Gastrocnemius medialis (tissue), 4 donors: ENCODE measurements at regions not wholly inside any gene's neighbourhood (a gene's known extent, or its start where the extent isn't known, plus 50 kb on each side); places are given as distances from the start of the nearest gene placed in this dataset.

Experiments used
- ATAC-seq, 2 donors: fragments of 150-250 bp; one replicate each; pipeline ENCODE4 v1.9.1; 2016
- DNase-seq, 2 donors: peaks; one replicate each; pipeline ENCODE4 v3.0.0-alpha.2; 2019
- H3K27ac ChIP-seq, 4 donors: fragments of 200-600 bp; sonication (generic); 1 replicate in 1 of 4; 2 replicates in 3 of 4; pipeline ENCODE4 v1.5.1; 2016 to 2018; ENCODE audit warnings: mild to moderate bottlenecking in 2 of 4, moderate library complexity in 1 of 4
- H3K27me3 ChIP-seq, 3 donors: fragments of 200-600 bp; sonication (generic) in 2 of 3; 1 replicate in 1 of 3; 2 replicates in 2 of 3; pipeline versions ENCODE4 v1.5.1 to v1.6.0; 2016 to 2019; ENCODE audit warnings: mild to moderate bottlenecking in 1 of 3, moderate library complexity in 1 of 3
- H3K36me3 ChIP-seq, 2 donors: fragments of 200-600 bp; sonication (generic) in 1 of 2; one replicate each; pipeline ENCODE4 v1.5.1; 2017 to 2018
- H3K4me1 ChIP-seq, 2 donors: fragments of 200-600 bp; sonication (generic) in 1 of 2; one replicate each; pipeline ENCODE4 v1.5.1; 2016 to 2017; ENCODE audit warnings: mild to moderate bottlenecking in 2 of 2
- H3K4me3 ChIP-seq, 4 donors: fragments of 200-600 bp; sonication (generic) in 3 of 4; 1 replicate in 1 of 4; 2 replicates in 3 of 4; pipeline ENCODE4 v1.5.1; 2016 to 2019; ENCODE audit warnings: mild to moderate bottlenecking in 2 of 4
- H3K9me3 ChIP-seq, 3 donors: fragments of 200-600 bp; sonication (generic) in 2 of 3; 1 replicate in 1 of 3; 2 replicates in 2 of 3; pipeline ENCODE4 v1.5.1; 2016 to 2019
- POLR2A ChIP-seq, 2 donors: fragments of 450-650 bp; IDR thresholded peaks; one replicate each; pipeline ENCODE4 v1.6.1; 2017; ENCODE audit warnings: antibody characterized with exemption in 2 of 2, mild to moderate bottlenecking in 2 of 2, moderate library complexity in 2 of 2
- in situ Hi-C, 4 donors: fragments of 200-750 bp; cut with MboI; loops; one replicate each; pipeline versions ENCODE4 v1.15.0 to v1.8.0; 2017; ENCODE audit warnings: low sequenced_read_pairs in 4 of 4
- intact Hi-C: fragments of 100-400 bp; cut with DNase I; formaldehyde crosslinking; loops from one replicate; pipeline ENCODE4 v1.15.1; 2023; ENCODE audit warnings: low total_unique reads
- TF ChIP-seq, protein P1 (sequence below), 5 experiments: fragments of 450-650 bp in 3 of 5; fragments of 200-600 bp in 2 of 5; sonication (generic) in 2 of 5; IDR thresholded peaks in 4 of 5; conservative IDR thresholded peaks in 1 of 5; 1 replicate in 4 of 5; 2 replicates in 1 of 5; pipeline ENCODE4 v1.5.1; 2016 to 2019; ENCODE audit warnings: antibody characterized with exemption in 5 of 5, mild to moderate bottlenecking in 3 of 5, moderate library complexity in 3 of 5

DNA sequence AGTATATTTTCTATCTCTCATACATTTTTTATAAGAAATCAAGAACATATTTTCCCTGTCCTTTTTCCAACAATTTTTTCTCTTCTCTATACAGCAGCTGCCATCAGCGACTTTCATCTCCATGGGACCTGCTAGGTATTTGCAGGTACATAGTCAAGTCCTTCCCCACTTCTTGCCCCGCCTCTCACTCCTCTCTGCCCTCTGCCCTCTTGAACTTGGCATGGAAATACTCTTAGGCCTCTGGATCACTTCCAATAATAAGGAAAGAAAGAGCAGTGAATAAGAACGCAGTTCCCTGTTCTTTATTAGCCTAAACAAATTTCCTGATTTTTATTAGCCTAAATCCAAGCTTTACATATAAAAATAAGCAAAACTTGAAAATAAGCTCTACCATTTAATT lies 353.1 kb downstream of the SEC23A start:
- no peaks in the 10 kb centered on the region for H3K9me3 ChIP-seq

DNA sequence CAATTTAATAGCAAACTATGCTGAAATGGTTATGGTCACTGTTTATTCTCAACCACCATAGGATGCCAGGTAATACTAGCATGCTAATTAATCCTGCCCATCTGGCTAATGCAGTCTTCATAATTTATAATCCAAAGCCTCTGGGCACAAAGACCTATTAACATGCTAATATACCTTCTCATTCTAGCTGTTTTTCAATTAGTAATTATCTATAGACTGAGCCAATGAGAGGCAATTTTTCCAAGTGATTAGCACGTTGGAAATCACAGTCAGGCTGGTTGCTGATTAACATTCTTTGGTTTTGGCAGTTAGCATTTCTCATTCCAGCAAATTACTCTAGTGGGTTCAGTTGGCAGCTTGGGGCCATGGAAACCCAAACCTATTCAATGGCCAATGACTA lies 357.2 kb downstream of the SEC23A start:
- ATAC-seq (no peak), DNase-seq (no peak)
- TF ChIP-seq, protein P1, sequence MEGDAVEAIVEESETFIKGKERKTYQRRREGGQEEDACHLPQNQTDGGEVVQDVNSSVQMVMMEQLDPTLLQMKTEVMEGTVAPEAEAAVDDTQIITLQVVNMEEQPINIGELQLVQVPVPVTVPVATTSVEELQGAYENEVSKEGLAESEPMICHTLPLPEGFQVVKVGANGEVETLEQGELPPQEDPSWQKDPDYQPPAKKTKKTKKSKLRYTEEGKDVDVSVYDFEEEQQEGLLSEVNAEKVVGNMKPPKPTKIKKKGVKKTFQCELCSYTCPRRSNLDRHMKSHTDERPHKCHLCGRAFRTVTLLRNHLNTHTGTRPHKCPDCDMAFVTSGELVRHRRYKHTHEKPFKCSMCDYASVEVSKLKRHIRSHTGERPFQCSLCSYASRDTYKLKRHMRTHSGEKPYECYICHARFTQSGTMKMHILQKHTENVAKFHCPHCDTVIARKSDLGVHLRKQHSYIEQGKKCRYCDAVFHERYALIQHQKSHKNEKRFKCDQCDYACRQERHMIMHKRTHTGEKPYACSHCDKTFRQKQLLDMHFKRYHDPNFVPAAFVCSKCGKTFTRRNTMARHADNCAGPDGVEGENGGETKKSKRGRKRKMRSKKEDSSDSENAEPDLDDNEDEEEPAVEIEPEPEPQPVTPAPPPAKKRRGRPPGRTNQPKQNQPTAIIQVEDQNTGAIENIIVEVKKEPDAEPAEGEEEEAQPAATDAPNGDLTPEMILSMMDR (IDR thresholded peaks at IDR 0.05 in 4 of 5, conservative IDR thresholded peaks at IDR 0.05 in 1 of 5) = no peak
- TF ChIP-seq POLR2A (IDR thresholded peaks at IDR 0.05) = no peak
- H3K9me3 ChIP-seq = no peaks in the 10 kb centered on the region
- intact Hi-C loops = no loop called here
- no peaks in the 10 kb centered on the region for H3K36me3 ChIP-seq
- H3K27ac ChIP-seq = no peak overlapping the region
- H3K27me3 ChIP-seq = no peaks in the 10 kb centered on the region
- no peak overlapping the region for H3K4me3 ChIP-seq
- H3K4me1 ChIP-seq = no peaks in the 10 kb centered on the region
- in situ Hi-C loops = loop anchor here in 1 of 4 donors (25.0 kb wide), 1 partner anchor 266 kb away; no protein-coding TSS in a partner anchor

More for the DNA sequence above, 353.1 kb downstream of the SEC23A start:
- DNase-seq (no peak), ATAC-seq (no peak)
- Histone ChIP-seq H3K36me3 (no peaks in the 10 kb centered on the region), H3K4me3 (no peak overlapping the region), H3K27ac (no peak overlapping the region), H3K4me1 (no peaks in the 10 kb centered on the region), H3K27me3 (no peaks in the 10 kb centered on the region)
- intact Hi-C loops (no loop called here), in situ Hi-C loops (loop anchor here in 1 of 4 donors (25.0 kb wide), 1 partner anchor 262 kb away; no protein-coding TSS in a partner anchor)
- no peak for TF ChIP-seq POLR2A (IDR thresholded peaks at IDR 0.05)
- TF ChIP-seq, protein P1 (IDR thresholded peaks at IDR 0.05 in 4 of 5, conservative IDR thresholded peaks at IDR 0.05 in 1 of 5) = no peak

DNA sequence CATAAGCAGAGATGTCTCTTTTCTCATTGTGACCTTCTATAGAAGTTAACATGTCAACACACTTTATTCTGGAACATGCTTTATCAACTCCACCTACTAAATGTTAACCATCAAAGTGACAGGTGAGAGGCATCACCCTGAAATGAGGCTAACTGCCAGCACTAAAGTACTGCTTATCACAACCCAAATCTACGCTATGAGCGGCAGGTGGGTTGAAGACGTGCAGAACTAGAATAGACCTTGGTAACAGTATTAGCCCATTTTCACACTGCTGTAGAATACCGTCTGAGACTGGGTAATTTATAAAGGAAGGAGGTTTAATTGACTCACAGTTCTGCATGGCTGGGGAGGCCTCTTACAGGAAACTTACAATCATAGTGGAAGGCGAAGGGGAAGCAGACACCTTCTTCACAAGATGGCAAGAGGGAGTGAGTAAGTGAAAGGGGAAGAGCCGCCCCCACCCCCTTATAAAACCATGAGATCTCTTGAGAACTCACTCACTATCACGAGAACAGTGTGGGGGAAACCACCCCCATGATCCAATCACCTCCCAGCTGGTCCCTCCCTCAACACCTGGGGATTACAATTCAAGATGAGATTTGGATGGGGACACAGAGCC lies 359.0 kb downstream of the SEC23A start:
- no peak for ATAC-seq
- intact Hi-C loops = no loop called here

DNA sequence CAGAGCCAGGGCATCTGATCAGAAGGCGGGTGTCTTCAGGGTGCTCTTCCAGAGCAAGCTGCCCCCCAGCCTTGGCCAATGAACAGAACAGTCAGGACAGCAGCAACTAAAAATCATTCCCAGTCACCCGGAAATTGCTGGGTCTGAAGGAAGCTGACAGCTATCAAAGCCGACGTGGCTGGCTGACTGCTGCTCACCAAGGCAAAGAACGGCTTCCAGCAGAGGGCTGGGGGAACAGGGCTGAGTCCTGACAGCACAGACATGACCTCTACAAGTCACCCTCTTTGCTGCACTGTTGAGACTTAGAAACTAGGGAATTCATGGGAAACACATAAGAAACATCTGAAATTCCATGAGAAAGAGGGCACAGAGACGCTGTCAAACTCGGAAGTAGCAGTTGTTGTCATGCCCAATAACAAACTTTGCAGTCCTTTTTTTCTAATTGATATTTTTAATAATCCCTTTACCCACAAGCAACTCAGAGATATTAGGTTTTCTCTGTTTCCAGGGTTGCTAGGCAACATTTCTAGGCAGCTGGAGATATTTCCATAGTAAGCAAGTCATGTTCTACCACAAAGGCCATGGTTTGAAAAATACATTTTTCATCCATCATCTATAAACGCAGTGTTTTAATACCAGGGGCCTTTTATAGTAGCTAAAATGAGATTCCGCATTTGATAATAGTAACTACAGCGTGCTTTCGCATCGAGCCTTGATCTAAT lies 365.2 kb downstream of the SEC23A start:
- H3K4me1 ChIP-seq = no peaks in the 10 kb centered on the region
- H3K27me3 ChIP-seq = no peaks in the 10 kb centered on the region
- ATAC-seq (no peak), DNase-seq (no peak)
- in situ Hi-C loops = loop anchor here in 1 of 4 donors (25.0 kb wide), 1 partner anchor 274 kb away; no protein-coding TSS in a partner anchor
- intact Hi-C loops = no loop called here
- H3K27ac ChIP-seq = no peak overlapping the region
- H3K36me3 ChIP-seq = no peaks in the 10 kb centered on the region
- H3K9me3 ChIP-seq = no peaks in the 10 kb centered on the region
- no peak overlapping the region for H3K4me3 ChIP-seq
- TF ChIP-seq, protein P1 (IDR thresholded peaks at IDR 0.05 in 4 of 5, conservative IDR thresholded peaks at IDR 0.05 in 1 of 5) = no peak
- no peak for TF ChIP-seq POLR2A (IDR thresholded peaks at IDR 0.05)

More for the DNA sequence above, 359.0 kb downstream of the SEC23A start:
- in situ Hi-C loops = loop anchor here in 1 of 4 donors (25.0 kb wide), 1 partner anchor 268 kb away; no protein-coding TSS in a partner anchor
- TF ChIP-seq, protein P1 (IDR thresholded peaks at IDR 0.05 in 4 of 5, conservative IDR thresholded peaks at IDR 0.05 in 1 of 5) = no peak
- TF ChIP-seq POLR2A (IDR thresholded peaks at IDR 0.05) = no peak
- Histone ChIP-seq H3K4me1 (no peaks in the 10 kb centered on the region), H3K4me3 (no peak overlapping the region), H3K27ac (no peak overlapping the region), H3K27me3 (no peaks in the 10 kb centered on the region), H3K36me3 (no peaks in the 10 kb centered on the region), H3K9me3 (no peaks in the 10 kb centered on the region)
- no peak for DNase-seq
